Large intestine (tissue), 3 donors: ENCODE measurements at regions not wholly inside any gene's neighbourhood (a gene's known extent, or its start where the extent isn't known, plus 50 kb on each side); places are given as distances from the start of the nearest gene placed in this dataset.
"Not testable (repeated sequence)": the region's sequence is repeated elsewhere in the genome, so short reads cannot be mapped to it uniquely, and the experiment has no call there.

ENCODE experiments used
- DNase-seq, 2 donors: peaks; one replicate each; pipeline versions ENCODE4 v3.0.0 to v3.0.0-alpha.2; 2013
- H3K27ac ChIP-seq: one replicate; pipeline ENCODE4 v1.5.1; 2013; ENCODE audit warnings: low read length
- H3K27me3 ChIP-seq: 2 replicates; pipeline ENCODE4 v1.6.1; 2013; ENCODE audit warnings: low read length; ENCODE audit not compliant: control insufficient read depth, insufficient read depth
- H3K36me3 ChIP-seq: 2 replicates; pipeline ENCODE4 v1.6.1; 2013; ENCODE audit warnings: low read length; ENCODE audit not compliant: control insufficient read depth, insufficient read depth
- H3K4me1 ChIP-seq: one replicate; pipeline ENCODE4 v1.6.1; 2013; ENCODE audit warnings: low read length; ENCODE audit not compliant: control insufficient read depth, insufficient read depth
- H3K4me3 ChIP-seq: one replicate; pipeline ENCODE4 v1.5.1; 2013; ENCODE audit warnings: low read length
- H3K9me3 ChIP-seq: one replicate; pipeline ENCODE4 v1.6.1; 2013; ENCODE audit warnings: mild to moderate bottlenecking, low read depth, low read length, moderate library complexity; ENCODE audit not compliant: control insufficient read depth
- WGBS: methylation state at CpG from one replicate; pipeline ENCODE4 v1.1.5; 2013; ENCODE audit warnings: low lambda C conversion rate; ENCODE audit not compliant: insufficient coverage; 5-methylcytosine and 5-hydroxymethylcytosine counted together

DNA sequence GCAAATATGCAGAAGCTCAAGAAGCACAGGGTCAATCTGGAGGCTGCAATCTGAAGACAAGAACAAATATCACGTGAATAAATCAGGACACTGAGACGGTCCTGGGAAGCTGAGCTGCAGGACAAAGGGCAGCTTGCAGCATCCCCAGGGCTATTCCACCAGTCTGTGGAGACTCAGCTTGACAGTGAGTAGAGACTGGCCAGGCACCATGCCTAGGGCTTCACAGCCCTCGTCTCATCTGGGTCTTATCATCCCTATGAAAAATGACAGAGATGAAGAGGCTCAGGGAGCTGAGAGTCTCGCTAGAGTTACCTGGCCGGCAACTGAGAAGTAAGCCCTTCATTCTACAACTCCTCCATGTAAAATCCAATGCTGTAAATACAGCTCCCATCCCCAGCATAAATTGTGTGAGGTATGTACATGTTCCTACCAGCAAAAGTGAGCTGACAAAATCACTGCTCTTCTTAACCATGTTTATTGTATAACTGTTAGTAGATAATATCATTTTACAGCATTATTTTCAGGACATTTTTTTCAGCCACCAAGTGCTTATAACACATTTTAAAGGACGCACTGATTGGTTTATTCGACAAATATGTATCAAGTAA lies 186.6 kb upstream of the IGFBP3 start:
- Histone ChIP-seq H3K36me3 (no peaks in the 10 kb centered on the region), H3K27ac (no peak overlapping the region), H3K4me1 (no peaks in the 10 kb centered on the region), H3K4me3 (no peak overlapping the region), H3K27me3 (no peaks in the 10 kb centered on the region), H3K9me3 (no peaks in the 10 kb centered on the region)
- 17% methylated on average over 1 of the region's 7 CpGs for WGBS
- peak in 1 of 2 donors; percentile 6 for DNase-seq

DNA sequence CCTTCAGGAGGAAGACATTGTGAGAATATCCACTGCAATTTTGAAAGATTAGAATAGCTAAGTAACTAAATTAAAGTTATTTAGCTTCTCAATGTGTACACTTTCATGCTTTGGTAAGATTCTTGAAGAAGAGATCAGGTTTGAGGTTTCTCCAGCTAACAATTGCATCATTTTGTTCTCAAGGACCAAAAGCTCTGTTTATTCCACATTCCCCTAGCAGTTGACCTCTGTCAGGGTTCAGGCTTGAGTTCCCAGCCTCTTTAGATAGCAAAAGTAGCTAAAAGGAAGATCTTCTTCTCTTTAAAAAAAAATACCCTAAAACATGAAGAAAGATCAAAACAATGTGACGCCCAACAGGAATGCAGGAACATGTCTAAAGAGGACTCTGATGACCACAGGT lies 179.4 kb upstream of the IGFBP3 start:
- 100% methylated on average over 1 of the region's 1 CpG for WGBS
- Histone ChIP-seq H3K4me3 (no peak overlapping the region), H3K4me1 (no peaks in the 10 kb centered on the region), H3K27me3 (peaks cover 4% of the 10 kb centered on the region), H3K9me3 (no peaks in the 10 kb centered on the region), H3K27ac (no peak overlapping the region), H3K36me3 (no peaks in the 10 kb centered on the region)
- no peak for DNase-seq

DNA sequence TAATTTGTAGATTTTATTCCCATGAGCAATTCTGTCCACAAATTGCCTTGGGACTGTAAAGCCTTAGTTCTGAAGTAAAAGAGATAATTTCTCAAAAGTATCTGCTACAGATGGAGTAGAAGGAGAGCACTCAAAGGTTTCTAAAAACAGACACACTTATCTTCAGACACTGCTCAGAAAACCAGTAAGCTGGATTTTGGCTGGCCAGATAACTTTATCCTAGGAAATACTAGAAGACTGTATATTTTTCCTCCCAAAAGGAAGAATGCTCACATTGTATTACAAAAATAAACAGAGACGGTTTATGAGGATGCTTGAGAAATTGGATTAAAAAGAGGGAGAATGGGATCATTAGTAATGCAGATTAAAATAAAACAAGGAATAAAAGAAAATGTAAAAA lies 178.0 kb upstream of the IGFBP3 start:
- Histone ChIP-seq H3K27ac (no peak overlapping the region), H3K4me1 (no peaks in the 10 kb centered on the region), H3K4me3 (no peak overlapping the region), H3K36me3 (no peaks in the 10 kb centered on the region), H3K9me3 (no peaks in the 10 kb centered on the region), H3K27me3 (peaks cover 4% of the 10 kb centered on the region)
- WGBS = 75% methylated on average over 1 of the region's 1 CpG
- no peak for DNase-seq

DNA sequence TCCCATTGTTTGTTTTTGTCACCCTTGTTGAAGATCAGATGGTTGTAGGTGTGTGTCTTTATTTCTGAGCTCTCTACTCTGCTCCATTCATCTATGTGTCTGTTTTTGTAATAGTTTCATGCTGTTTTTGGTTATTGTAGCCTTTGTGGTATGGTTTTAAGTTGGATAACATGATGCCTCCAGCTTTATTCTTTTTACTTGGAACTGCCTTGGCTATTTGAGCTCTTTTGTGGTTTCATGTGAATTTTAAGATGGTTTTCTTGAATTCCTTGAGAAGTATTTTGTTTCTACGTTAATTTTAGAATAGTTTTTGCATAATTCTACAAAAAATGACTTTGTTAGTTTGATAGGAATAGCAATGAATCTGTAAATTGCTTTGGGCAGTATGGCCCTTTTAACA lies 170.0 kb upstream of the IGFBP3 start:
- Histone ChIP-seq H3K27me3 (peaks cover 3% of the 10 kb centered on the region), H3K4me1 (no peaks in the 10 kb centered on the region), H3K4me3 (no peak overlapping the region), H3K36me3 (no peaks in the 10 kb centered on the region), H3K9me3 (no peaks in the 10 kb centered on the region), H3K27ac (no peak overlapping the region)
- no peak for DNase-seq
- no CpG with 5 or more reads among the region's 1 CpG for WGBS

DNA sequence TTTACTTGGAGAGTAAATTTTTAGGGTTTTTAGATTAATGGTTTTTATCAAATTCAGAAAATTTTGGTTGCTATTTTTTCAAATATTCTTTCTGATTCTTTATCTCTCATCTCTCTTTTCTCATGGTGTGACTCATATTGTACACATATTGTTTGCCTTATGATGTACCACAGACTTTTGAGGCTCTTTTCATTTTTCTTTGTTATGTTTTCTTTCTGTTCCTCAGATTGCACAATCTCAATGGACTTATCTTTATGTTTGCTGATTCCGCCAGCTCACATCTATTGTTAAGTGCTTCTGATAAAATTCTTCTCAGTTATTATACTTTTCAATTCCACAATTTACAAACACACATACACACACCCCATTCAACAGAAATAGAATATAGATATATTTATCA lies 168.2 kb upstream of the IGFBP3 start:
- no peak overlapping the region for H3K4me3 ChIP-seq
- no peaks in the 10 kb centered on the region for H3K4me1 ChIP-seq
- H3K27me3 ChIP-seq = peaks cover 3% of the 10 kb centered on the region
- no CpG with 5 or more reads among the region's 1 CpG for WGBS
- no peak for DNase-seq
- H3K9me3 ChIP-seq = no peaks in the 10 kb centered on the region
- no peak overlapping the region for H3K27ac ChIP-seq
- no peaks in the 10 kb centered on the region for H3K36me3 ChIP-seq

DNA sequence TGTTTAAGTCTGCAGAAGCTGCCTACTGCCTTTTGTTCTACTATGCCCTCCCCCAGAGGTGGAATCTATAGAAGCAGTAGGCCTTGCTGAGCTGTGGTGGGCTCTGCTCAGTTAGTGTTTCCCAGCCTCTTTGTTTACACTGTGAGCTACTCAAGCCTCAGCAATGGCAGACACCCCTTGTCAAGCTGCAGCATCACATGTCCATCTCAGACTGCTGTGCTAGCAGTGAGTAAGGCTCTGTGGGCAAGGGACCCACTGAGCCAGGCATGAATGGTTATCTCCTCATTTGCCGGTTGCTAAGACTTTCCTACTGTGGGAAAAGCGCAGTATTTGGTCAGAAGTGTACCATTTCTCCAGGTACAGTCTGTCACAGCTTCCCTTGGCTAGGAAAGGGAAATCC lies 167.4 kb upstream of the IGFBP3 start:
- not testable (repeated sequence) for H3K36me3 ChIP-seq, H3K27ac ChIP-seq, H3K27me3 ChIP-seq, H3K9me3 ChIP-seq, H3K4me1 ChIP-seq, H3K4me3 ChIP-seq, DNase-seq
- no CpG with 5 or more reads among the region's 2 CpGs for WGBS

DNA sequence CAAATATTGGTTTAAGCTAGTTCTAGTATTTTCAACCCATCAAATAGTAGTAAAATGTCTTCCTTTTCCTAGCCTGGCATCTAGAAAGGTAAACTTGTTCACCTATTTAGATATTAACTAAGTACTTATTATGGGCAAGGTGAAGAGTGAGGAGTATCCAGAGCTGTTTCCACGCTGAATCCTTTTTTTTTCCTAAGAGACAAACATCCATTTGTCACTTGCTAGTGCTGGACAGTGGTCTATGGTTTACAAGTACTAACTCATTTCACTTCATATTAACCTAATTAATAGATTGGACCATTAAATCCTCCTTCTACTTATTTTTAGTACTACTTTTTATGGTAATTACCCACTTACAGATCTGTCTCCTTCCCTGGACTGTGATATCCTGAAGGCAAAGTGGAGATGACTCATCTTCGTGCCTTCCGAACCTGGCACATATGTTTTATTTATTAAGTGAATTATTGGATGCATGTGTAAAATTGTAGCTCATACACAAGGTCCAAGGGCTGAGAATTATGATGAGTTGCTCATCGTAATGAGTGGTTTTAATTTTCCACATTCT lies 159.6 kb upstream of the IGFBP3 start:
- Histone ChIP-seq H3K36me3 (no peaks in the 10 kb centered on the region), H3K9me3 (no peaks in the 10 kb centered on the region), H3K27ac (no peak overlapping the region), H3K4me3 (no peak overlapping the region), H3K27me3 (no peaks in the 10 kb centered on the region), H3K4me1 (no peaks in the 10 kb centered on the region)
- no peak for DNase-seq
- WGBS = 100% methylated on average over 1 of the region's 4 CpGs

DNA sequence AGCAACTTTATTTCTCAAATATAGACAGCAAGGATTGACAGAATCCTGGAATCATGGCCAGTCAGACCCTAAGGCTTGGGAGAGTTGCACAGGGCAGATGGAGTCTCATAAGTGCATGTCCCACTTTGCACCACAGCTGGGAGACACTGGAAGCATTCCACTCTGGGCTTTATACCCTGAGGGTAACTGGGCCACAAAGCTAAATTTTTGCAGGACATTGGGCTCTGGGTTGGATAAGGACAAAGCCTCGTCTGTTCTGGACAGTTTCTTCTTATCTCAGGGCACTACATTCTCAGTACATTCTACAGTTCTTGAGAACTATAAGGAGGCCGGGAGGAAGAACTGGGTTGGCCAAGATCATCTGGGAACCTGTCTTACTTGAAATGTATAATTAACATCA lies 158.3 kb upstream of the IGFBP3 start:
- DNase-seq = no peak
- Histone ChIP-seq H3K27me3 (no peaks in the 10 kb centered on the region), H3K36me3 (no peaks in the 10 kb centered on the region), H3K9me3 (no peaks in the 10 kb centered on the region), H3K27ac (no peak overlapping the region), H3K4me3 (no peak overlapping the region), H3K4me1 (no peaks in the 10 kb centered on the region)
- no CpG with 5 or more reads among the region's 2 CpGs for WGBS

DNA sequence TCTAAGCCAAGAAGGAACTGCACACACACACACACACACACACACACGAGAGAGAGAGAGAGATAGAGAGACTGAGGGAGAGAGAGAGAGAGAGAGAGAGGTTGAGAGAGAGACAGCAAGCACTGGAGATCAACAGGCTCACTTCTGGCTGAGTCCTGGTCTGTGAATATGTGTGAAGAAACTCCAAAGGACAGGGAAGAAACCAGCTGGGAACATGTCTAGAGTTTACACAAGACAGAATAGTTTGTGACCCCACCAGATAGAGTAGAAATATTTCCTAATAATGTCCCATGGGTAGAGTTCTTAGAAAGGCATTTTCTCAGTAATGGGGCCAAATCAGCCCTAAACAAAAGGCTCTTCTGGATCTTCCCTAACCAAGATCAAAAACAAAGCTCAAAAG lies 155.5 kb upstream of the IGFBP3 start:
- no peaks in the 10 kb centered on the region for H3K36me3 ChIP-seq
- DNase-seq = no peak
- no peaks in the 10 kb centered on the region for H3K4me1 ChIP-seq
- H3K4me3 ChIP-seq = no peak overlapping the region
- H3K27ac ChIP-seq = no peak overlapping the region
- WGBS = 40% methylated on average over 1 of the region's 1 CpG
- H3K27me3 ChIP-seq = no peaks in the 10 kb centered on the region
- no peaks in the 10 kb centered on the region for H3K9me3 ChIP-seq

DNA sequence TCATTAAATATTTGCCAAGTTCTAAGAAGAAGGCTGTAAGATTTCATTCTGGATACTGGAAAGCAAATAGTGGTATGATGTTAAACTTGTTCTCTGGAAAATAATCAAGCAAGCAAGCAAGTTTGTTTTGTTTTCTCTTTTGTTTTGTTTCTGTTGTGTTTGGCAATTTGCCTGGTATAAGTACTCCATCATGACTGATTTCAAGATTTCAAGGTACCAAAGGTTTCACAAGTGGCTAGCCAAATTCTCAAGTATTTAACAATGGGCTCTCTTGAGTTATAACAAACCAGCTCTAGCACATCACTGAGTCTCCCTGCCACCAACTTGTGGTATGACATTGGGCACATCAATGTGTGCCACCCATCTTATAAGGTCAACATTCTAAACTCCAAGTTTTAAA lies 151.7 kb upstream of the IGFBP3 start:
- H3K4me1 ChIP-seq = no peaks in the 10 kb centered on the region
- H3K4me3 ChIP-seq = no peak overlapping the region
- no peaks in the 10 kb centered on the region for H3K9me3 ChIP-seq
- no peaks in the 10 kb centered on the region for H3K36me3 ChIP-seq
- H3K27me3 ChIP-seq = no peaks in the 10 kb centered on the region
- no peak for DNase-seq
- H3K27ac ChIP-seq = no peak overlapping the region

DNA sequence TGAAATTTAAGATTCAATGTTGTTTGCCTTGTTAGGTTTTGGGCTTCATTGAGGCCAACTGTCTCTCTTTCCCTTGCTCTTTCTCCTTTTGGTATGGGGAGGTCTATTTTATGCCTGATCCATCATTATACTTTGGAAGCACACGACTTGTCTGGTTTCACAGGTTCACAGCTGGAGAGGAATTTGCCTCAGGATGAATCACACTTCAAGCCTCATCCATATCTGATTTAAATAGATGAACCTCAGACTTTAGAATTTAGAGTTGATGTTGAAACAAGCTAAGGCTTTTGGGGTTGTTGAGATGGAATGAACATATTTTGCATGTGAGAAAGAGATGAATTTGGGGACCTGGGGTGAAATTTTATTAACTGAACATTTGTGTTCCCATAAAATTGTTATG lies 150.5 kb upstream of the IGFBP3 start:
- H3K27me3 ChIP-seq = no peaks in the 10 kb centered on the region
- no peaks in the 10 kb centered on the region for H3K4me1 ChIP-seq
- no peak overlapping the region for H3K27ac ChIP-seq
- H3K9me3 ChIP-seq = no peaks in the 10 kb centered on the region
- WGBS = no CpG with 5 or more reads among the region's 1 CpG
- no peak overlapping the region for H3K4me3 ChIP-seq
- no peaks in the 10 kb centered on the region for H3K36me3 ChIP-seq
- no peak for DNase-seq
